ENCODE measurements at regions not wholly inside any gene's neighbourhood (a gene's known extent, or its start where the extent isn't known, plus 50 kb on each side); places are given as distances from the start of the nearest gene placed in this dataset.

- DNase-seq (ENCODE audit: low read depth in 2 of 2), result no peak
Observed at GRCh38 chr3:117754841-117755240, 1045.3 kb downstream of the TUSC7 start.

GRCh38 chr3:117756563-117756962, 1047.0 kb downstream of the TUSC7 start:
- DNase-seq (ENCODE audit: low read depth in 2 of 2), result no peak

GRCh38 chr3:117761703-117762620, 1052.4 kb downstream of the TUSC7 start:
- DNase-seq (ENCODE audit: low read depth in 2 of 2), result no peak

GRCh38 chr3:117762621-117763037, 1053.0 kb downstream of the TUSC7 start:
- no peak for DNase-seq (ENCODE audit: low read depth in 2 of 2)

GRCh38 chr3:117763561-117763960, 1054.0 kb downstream of the TUSC7 start:
- no peak for DNase-seq (ENCODE audit: low read depth in 2 of 2)

GRCh38 chr3:117768581-117768980, 1059.0 kb downstream of the TUSC7 start:
- no peak for DNase-seq (ENCODE audit: low read depth in 2 of 2)

- DNase-seq (ENCODE audit: low read depth in 2 of 2), result no peak
Observed at GRCh38 chr3:117774130-117774529, 1064.6 kb downstream of the TUSC7 start.

GRCh38 chr3:117786349-117786748, 1076.8 kb downstream of the TUSC7 start:
- no peak for DNase-seq (ENCODE audit: low read depth in 2 of 2)

GRCh38 chr3:117788061-117788460, 1078.5 kb downstream of the TUSC7 start:
- no peak for DNase-seq (ENCODE audit: low read depth in 2 of 2)

- no peak for DNase-seq (ENCODE audit: low read depth in 2 of 2)
Observed at GRCh38 chr3:117788506-117788905, 1078.9 kb downstream of the TUSC7 start.

- no peak for DNase-seq (ENCODE audit: low read depth in 2 of 2)
Observed at GRCh38 chr3:117790235-117790987, 1080.8 kb downstream of the TUSC7 start.

GRCh38 chr3:117793622-117794265, 1084.2 kb downstream of the TUSC7 start:
- DNase-seq (ENCODE audit: low read depth in 2 of 2), result no peak

- DNase-seq (ENCODE audit: low read depth in 2 of 2), result no peak
Observed at GRCh38 chr3:117798221-117798620, 1088.6 kb downstream of the TUSC7 start.

- DNase-seq (ENCODE audit: low read depth in 2 of 2), result no peak
Observed at GRCh38 chr3:117798687-117799386, 1089.3 kb downstream of the TUSC7 start.

GRCh38 chr3:117799387-117799735, 1089.8 kb downstream of the TUSC7 start:
- no peak for DNase-seq (ENCODE audit: low read depth in 2 of 2)

- no peak for DNase-seq (ENCODE audit: low read depth in 2 of 2)
Observed at GRCh38 chr3:117801912-117802239, 1092.3 kb downstream of the TUSC7 start.

GRCh38 chr3:117809186-117810081, 1099.9 kb downstream of the TUSC7 start:
- DNase-seq (ENCODE audit: low read depth in 2 of 2), result no peak

- no peak for DNase-seq (ENCODE audit: low read depth in 2 of 2)
Observed at GRCh38 chr3:117811786-117812185, 1102.2 kb downstream of the TUSC7 start.

- DNase-seq (ENCODE audit: low read depth in 2 of 2), result no peak
Observed at GRCh38 chr3:117814975-117815374, 1105.4 kb downstream of the TUSC7 start.

- DNase-seq (ENCODE audit: low read depth in 2 of 2), result no peak
Observed at GRCh38 chr3:117817103-117817502, 1107.5 kb downstream of the TUSC7 start.

GRCh38 chr3:117818592-117818991, 1109.0 kb downstream of the TUSC7 start:
- DNase-seq (ENCODE audit: low read depth in 2 of 2), result no peak
